NCI-H748 (cell line): ENCODE measurements at regions not wholly inside any gene's neighbourhood (a gene's known extent, or its start where the extent isn't known, plus 50 kb on each side); places are given as distances from the start of the nearest gene placed in this dataset.

ENCODE experiments used
- DNase-seq: peaks from one replicate; lab custom pipeline; 2025; ENCODE audit not compliant: unreplicated experiment; lab: John Stamatoyannopoulos, UW

DNA sequence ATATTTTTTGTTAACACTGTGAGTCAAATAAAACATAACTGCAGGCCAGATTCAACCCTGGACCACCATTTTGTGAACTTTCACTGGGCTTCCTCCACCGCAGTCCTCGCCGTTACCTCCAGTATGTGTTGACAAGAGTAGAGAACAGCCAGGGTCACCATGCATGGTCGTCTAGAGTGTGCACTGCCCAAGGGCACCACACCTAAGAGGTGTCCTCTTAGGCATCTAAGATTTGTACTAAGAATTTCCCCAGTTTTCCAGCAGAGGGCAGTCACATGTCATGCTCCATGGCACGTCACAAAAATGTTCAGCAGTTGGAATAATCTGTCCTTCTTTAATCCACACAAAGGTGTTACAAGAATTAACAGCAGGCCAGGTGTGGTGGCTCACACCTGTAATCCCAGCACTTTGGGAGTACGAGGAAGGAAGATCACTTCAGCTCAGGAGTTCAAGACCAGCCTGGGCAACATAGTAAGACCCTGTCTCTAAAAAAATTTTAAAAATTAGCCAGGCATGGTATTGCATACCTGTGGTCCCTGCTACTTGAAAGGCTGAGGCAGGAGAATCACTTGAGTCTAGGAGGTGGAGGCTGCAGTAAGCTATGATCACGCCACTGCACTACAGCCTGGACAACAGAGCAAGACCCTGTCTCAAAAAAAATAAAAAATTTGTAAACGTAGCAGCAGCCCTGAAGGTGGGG, 71.2 kb upstream of the FOXK1 start:
- DNase-seq: peak; percentile 75

- no peak for DNase-seq
Measured at GRCh38 chr7:4612237-4612636, 69.9 kb upstream of the FOXK1 start.

DNA sequence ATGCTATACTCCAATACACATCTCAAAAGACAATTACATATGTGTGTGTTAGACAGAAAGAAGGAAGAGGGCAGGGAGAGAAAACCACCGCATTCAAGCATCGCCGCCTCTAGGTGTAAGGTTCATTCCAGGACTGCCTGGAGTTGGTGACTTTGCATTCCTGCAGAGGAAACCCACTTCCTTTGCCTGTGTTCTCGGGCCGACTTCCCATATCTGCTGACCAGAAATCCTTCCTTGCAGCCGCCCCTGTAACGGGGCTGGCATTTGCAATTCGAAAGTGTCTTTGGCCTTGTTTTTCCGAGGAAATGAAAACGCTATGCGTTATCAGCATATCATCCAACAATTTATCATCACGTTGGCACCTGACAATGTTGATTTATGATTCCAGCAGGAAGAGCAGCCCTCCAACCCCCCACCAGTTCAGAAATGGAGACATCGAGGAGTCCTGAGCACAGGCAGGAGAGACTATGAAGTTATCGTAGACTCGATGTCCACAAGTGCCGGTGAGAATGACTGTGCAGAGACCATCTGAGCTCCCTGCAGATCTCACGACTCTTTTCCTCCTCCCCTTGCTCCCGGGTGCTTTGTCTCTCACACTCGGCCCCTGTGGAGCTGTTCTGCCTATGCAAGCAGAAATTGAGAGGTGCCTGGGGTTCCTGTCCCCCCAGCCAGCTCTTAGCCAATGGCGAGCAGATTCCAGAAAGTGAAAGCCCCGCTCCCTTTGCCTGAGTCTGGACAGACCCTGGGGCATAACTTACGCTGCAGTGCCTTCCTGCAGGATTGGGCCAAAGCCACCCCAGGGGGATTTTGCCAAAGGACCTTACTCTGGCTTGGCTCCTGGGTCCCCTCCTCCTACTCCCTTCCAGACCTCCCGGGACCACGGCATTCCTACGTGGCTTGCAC, 68.9 kb upstream of the FOXK1 start:
- no peak for DNase-seq

- DNase-seq: no peak
Measured at GRCh38 chr7:4613846-4614548, 68.1 kb upstream of the FOXK1 start.

DNA sequence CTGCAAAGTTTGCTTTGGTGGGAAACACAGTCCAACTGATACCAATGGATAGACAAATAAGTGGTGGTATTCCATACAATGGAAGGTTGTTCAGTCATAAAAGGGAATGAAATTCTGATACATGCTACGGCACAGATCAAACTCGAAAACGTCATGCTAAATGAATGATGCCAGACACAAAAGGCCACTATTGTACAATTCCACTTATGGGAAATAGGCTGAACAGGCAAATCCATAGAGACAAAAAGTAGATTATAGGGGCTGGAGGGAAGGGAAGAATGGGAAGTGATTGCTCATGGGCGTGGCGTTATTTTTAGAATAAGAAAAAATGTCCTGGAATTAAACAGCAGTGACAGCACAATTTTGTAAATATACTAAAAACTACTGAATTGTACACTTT, 66.0 kb upstream of the FOXK1 start:
- DNase-seq: no peak

- no peak for DNase-seq
Measured at GRCh38 chr7:4621396-4621795, 60.7 kb upstream of the FOXK1 start.

GRCh38 chr7:4626318-4626845, 55.7 kb upstream of the FOXK1 start:
- no peak for DNase-seq

DNA sequence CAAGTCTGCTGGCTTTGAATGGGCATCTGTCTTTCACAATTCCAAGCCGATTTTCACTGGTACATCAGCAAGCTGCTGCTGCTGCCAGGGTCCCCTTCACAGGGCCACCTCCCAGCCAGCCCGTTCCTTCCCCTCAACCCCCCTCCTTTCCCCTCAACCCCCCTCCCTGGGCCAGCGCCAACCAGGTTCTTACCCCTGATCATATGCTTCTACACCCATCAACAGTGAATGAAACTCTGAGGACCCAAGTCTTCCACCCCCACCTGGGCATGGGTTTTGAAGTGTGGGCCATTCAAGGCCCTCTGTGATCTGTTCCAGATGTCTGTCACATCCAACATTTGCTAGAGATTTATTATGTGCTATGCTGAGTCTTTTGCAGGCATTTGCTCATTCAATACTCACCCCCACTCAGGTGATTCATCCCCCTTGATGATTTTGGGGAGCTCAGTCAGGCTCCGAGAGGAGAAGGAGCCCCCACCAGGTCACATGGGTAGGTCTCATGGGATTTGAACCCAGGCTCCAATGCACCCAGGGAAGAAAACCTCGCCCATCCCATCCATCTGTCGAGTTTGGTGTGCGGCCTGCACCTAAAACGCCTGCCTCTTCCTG, 52.7 kb upstream of the FOXK1 start:
- DNase-seq: no peak

DNA sequence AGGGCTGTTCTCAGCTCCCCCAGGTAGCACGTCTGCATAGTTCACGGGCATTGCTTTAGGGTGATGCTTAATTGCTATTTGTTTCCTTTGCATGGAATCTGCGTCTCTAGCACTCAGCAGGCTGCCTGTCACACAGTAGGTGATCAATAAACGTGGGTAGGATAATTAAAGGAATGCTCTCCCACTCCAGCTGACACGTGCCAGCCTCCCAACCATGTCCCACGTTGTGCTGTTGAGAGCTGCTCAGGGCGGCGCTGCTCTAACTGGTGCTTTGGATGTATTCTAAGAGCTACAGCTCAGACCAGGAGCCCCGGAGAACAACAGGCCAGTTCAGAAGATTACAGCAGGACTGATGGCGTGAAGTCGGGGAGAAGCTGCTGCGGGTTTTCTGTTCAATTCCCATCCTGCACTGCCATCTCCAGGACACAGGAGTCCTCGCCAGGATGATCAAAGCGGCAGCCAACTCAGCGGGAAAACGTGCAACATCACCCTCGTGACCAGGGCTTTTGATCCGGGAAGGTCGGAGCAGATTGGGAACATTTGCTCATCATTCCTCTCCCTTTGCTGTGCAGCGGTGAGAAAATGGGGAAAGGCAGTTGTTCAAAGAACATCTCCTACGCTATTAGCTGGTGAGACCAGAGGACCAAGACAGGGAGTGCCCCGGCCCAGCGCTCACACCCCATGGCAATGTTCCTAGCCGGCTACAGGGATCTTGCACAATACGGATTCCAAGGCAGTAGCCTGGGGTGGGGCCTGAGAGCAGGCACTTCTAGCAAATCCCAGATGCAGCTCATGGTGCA, 50.5 kb upstream of the FOXK1 start:
- peak; percentile 82 for DNase-seq
